Subcutaneous abdominal adipose tissue (tissue), 5 donors: ENCODE measurements at regions not wholly inside any gene's neighbourhood (a gene's known extent, or its start where the extent isn't known, plus 50 kb on each side); places are given as distances from the start of the nearest gene placed in this dataset.
"Not testable (repeated sequence)": the region's sequence is repeated elsewhere in the genome, so short reads cannot be mapped to it uniquely, and the experiment has no call there.

Experiments used
- H3K27ac ChIP-seq: one replicate; pipeline ENCODE4 v1.7.0; 2013; ENCODE audit warnings: low read depth, mild to moderate bottlenecking, inconsistent platforms, low read length, moderate library complexity
- H3K27me3 ChIP-seq, 5 donors: one replicate each; pipeline ENCODE4 v1.7.0; 2013; ENCODE audit warnings: low read length in 5 of 5, inconsistent platforms in 1 of 5; ENCODE audit not compliant: control insufficient read depth in 5 of 5, insufficient read depth in 4 of 5
- H3K36me3 ChIP-seq, 5 donors: one replicate each; pipeline ENCODE4 v1.7.0; 2013; ENCODE audit warnings: low read length in 5 of 5; ENCODE audit not compliant: control insufficient read depth in 5 of 5, insufficient read depth in 5 of 5
- H3K4me1 ChIP-seq, 5 donors: one replicate each; pipeline ENCODE4 v1.7.0; 2013; ENCODE audit warnings: low read length in 5 of 5, mild to moderate bottlenecking in 3 of 5, moderate library complexity in 1 of 5; ENCODE audit not compliant: control insufficient read depth in 5 of 5, insufficient read depth in 5 of 5
- H3K4me3 ChIP-seq, 5 donors: one replicate each; pipeline ENCODE4 v1.7.0; 2013; ENCODE audit warnings: low read length in 5 of 5, low read depth in 1 of 5
- H3K9ac ChIP-seq, 5 donors: one replicate each; pipeline ENCODE4 v1.7.0; 2013; ENCODE audit warnings: low read length in 5 of 5, mild to moderate bottlenecking in 4 of 5, moderate library complexity in 3 of 5
- H3K9me3 ChIP-seq, 5 donors: one replicate each; pipeline ENCODE4 v1.7.0; 2013; ENCODE audit warnings: low read length in 5 of 5; ENCODE audit not compliant: control insufficient read depth in 5 of 5
- donor health status: healthy.
- donor health status: healthy.
- donor health status: healthy.
- donor health status: healthy.
- donor health status: healthy.

DNA sequence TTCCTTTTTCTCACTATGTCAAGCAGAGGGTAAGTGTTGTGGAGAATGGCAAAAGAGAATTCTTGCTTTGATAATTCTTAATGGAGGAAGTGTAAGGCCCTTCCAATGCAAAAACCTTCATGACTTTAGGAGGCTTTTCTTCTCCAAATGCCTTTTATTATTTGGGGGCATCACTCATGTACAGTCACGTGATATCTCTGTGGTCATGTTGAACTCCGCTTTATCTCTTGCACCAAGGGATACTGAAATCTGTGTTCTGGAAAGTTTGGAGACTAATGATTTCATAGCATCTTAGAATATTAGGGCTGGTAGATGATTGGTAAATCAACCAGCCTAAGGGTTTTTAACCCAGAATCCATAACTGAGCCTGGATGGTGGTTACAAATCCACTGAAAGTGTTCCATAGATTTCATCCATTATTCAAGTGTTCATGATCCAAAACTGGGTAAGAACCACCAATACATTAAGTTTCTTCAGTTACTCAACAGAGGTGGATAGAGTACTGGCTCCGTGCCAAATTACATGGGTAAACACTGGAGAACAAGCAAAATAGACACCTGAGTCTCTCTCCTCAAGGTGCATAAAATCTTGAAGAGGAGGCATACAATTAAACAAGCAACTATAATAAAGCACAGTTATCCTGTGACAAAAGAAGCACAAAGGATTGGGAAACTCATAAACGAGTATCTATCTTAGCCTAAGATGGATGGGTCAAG lies 169.6 kb upstream of the EPHA4 start:
- H3K9ac ChIP-seq = no peak overlapping the region
- H3K4me1 ChIP-seq = peaks cover 0 to 7% (median 0%) of the 10 kb centered on the region in 5 donors
- H3K4me3 ChIP-seq = no peak overlapping the region
- no peaks in the 10 kb centered on the region for H3K27me3 ChIP-seq
- no peaks in the 10 kb centered on the region for H3K36me3 ChIP-seq
- peaks cover 0 to 5% (median 0%) of the 10 kb centered on the region in 5 donors for H3K9me3 ChIP-seq
- H3K27ac ChIP-seq = no peak overlapping the region

DNA sequence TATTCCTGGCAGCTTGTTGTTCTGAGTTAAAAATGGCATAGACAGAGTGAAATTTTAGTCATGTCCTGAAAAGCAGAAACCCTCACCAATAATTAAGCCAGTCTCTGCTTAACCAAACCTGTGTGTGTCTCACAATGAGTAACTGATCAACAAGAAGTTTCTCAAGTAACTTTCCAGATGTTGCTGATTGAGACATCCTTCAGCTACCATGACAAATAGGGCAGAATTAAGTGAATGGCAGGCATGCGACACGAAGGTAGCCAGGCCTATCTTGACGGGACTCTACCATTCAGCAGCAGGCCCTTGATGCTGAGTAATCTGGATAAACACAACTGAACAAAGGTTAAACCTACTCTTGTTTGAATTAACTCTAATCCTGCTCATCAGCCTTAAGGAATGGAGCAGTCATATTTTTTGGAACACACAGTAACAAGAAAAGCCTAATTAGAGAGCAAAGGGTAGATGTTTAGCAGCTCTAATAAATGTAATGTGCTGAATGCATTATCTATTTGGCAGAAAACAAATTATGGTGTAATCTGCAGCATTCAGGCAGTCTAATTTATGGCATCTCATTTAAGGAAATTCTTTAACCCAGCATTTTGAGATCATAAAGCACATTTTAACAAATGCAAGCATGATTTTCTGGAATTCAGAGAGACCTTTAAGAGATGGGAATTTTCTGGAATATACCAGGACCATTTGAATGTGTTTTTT lies 159.5 kb upstream of the EPHA4 start:
- Histone ChIP-seq H3K27ac (no peak overlapping the region), H3K4me1 (no peaks in the 10 kb centered on the region), H3K36me3 (no peaks in the 10 kb centered on the region), H3K27me3 (no peaks in the 10 kb centered on the region), H3K4me3 (no peak overlapping the region), H3K9ac (no peak overlapping the region), H3K9me3 (no peaks in the 10 kb centered on the region)

DNA sequence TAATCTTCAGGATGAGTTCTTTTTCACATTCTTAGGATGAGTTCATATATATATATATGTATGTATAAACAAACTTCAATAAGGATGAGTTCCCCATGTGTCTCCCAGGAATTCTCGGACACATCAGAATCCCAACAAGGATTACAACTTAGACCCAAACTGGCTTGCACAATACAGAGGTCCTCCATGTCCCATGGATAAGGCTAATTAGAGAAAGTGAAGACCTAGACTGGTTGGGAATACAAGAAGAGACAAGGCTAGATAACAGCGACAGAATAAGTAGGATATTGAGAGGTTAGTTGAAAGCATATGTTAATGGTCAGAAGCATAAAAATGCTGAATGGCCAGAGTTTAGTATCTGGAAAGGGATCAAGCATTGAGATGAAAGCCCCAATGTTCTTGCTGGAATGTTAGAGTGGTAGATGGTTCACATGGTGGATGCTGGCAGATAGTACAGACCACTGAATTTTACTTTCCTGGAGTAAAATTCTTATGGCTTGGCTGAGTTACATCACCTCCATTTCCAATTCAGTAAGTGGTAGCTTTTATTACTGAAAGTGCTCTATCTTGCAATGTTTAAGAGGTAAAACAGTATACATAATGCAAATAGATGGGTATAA lies 154.9 kb upstream of the EPHA4 start:
- Histone ChIP-seq H3K4me1 (no peaks in the 10 kb centered on the region), H3K9ac (no peak overlapping the region), H3K4me3 (no peak overlapping the region), H3K27me3 (no peaks in the 10 kb centered on the region), H3K27ac (no peak overlapping the region), H3K9me3 (no peaks in the 10 kb centered on the region), H3K36me3 (no peaks in the 10 kb centered on the region)

DNA sequence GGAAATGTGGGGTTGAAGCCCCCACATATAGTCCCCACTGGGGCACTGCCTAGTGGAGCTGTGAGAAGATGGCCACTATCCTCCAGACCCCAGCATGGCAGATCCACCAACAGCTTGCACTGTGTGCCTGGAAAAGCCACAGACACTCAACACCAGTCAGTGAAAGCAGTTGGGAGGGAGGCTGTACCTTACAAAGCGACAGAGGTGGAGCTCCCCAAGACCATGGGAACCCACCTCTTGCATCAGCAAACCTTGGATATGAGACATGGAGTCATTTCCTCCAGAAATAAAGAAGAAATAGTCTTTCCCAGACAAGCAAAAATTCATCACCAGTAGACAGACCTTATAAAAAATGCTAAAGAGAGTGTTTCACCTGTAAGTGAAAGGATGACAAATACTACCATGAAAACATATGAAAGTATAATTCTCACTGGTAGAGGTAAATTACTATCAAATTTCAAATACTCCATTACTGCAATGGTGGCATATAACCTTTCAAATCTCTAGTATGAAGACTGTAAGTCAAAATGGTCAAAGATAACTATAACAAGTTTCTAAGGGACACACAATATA lies 152.6 kb upstream of the EPHA4 start:
- H3K9ac ChIP-seq = no peak overlapping the region
- no peaks in the 10 kb centered on the region for H3K27me3 ChIP-seq
- no peaks in the 10 kb centered on the region for H3K4me1 ChIP-seq
- no peak overlapping the region for H3K27ac ChIP-seq
- H3K36me3 ChIP-seq = no peaks in the 10 kb centered on the region
- no peak overlapping the region for H3K4me3 ChIP-seq
- H3K9me3 ChIP-seq = no peaks in the 10 kb centered on the region

DNA sequence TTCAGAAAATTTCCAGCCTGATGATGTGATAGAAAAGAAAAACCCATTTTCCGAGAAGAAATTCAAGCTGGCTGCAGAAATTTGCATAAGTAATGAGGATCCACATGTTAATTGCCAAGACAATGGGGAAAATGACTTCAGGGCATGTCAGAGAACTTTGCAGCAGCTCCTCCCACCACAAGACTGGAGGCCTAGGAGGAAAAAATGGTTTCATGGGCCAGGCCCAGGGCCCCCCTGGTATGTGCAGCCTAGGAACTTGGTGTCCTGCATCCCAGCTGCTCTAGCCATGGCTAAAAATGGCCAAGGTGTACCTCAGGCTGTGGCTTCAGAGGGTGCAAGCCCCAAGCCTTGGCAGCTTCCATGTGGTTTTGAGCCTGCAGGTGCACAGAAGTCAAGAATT lies 152.0 kb upstream of the EPHA4 start:
- H3K9me3 ChIP-seq, H3K4me1 ChIP-seq, H3K27me3 ChIP-seq, H3K27ac ChIP-seq, H3K36me3 ChIP-seq, H3K4me3 ChIP-seq, H3K9ac ChIP-seq: not testable (repeated sequence)

DNA sequence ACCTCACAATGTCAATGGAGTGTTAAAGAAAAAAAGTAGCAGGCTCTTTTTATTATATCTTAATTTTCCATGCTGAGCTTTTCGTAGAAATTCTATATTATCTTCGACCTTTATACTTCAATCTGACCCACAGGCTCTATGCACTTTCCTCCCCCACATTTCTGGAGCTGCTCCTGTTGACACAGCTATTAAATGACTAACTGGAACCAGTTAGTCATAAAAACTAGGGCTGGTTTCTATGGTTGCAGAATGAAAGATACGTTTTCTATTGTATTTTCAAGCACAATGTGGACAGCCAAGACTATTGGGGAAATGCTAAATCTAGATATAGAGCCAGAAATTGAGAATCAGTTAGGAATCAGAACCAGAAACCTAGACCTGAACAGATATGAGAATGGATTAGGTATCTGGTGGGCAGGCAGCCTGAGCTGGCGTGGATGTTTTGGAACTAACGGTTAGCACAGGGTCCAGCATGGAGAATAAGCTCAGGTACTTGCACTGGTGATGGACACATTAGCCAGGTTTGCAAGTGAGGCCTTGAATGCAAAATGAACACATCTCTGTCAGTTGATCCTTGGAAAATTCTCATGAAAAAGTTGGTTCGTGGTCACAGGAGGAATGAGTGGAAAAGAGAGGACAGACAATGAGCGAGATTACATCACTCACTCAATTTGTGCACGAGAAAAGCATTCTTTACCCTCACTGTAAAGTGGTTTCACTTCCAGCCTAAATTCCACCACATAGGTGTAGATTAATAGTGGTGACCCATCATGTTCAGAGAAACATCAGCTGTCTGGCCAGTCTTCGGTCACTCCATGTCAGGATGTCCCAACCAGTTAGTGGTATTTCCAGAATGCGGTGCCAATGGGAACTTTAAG lies 144.6 kb upstream of the EPHA4 start:
- no peaks in the 10 kb centered on the region for H3K36me3 ChIP-seq
- H3K9ac ChIP-seq = no peak overlapping the region
- no peaks in the 10 kb centered on the region for H3K27me3 ChIP-seq
- H3K4me3 ChIP-seq = no peak overlapping the region
- no peak overlapping the region for H3K27ac ChIP-seq
- no peaks in the 10 kb centered on the region for H3K4me1 ChIP-seq
- no peaks in the 10 kb centered on the region for H3K9me3 ChIP-seq

DNA sequence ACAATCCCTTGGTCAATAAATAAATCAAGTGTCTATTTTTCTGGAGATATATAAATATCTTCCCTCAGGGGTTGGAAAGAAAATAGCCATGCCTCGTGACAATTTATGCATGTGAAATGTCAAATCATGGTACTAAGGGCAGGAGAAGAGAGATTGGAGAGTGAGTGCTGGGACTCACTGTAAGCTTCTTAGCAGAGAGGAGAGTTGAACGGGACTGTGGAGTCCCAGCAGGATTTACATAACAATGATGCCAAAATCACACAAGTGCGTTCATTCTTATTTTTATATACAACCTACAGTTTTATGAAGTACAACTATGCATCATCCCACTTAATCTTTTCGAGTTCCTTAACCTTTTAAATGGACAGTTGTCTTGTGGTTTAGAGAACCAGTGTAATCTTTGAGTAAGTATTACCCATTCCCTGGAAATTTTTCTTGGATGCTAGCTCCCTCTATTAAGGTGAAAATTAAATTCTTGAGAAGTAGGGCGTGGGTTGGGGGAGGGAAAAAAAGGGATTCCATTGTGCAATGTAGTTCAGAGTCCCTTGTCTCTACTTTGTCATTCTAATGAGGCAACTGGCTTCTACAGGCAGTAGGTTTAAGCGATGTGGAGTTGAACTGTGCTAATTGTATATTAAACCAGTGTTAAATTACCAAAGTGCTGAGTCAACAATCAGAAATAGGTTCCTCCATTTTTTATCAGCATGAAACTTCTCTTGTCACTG lies 143.6 kb upstream of the EPHA4 start:
- Histone ChIP-seq H3K27me3 (no peaks in the 10 kb centered on the region), H3K27ac (no peak overlapping the region), H3K36me3 (no peaks in the 10 kb centered on the region), H3K4me3 (no peak overlapping the region), H3K4me1 (no peaks in the 10 kb centered on the region), H3K9me3 (no peaks in the 10 kb centered on the region), H3K9ac (no peak overlapping the region)

DNA sequence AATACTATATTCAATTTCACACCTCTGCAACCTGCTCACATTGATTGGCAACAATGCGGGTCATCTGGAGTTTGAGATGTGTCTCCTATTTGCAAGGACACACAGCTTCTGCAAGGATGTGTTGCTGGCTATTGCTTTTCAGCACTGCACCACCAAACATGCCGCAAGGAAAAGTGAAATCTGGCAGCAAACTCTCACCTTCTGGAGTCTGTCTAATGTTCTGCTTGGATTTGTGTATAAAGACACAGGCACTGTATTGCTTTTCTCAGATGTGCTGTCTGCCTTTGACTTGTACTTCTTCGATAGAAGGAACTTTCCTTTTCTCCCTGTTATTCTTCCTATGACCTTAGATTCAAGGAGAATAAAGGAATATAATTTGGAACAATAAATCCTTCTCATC lies 138.6 kb upstream of the EPHA4 start:
- no peak overlapping the region for H3K4me3 ChIP-seq

DNA sequence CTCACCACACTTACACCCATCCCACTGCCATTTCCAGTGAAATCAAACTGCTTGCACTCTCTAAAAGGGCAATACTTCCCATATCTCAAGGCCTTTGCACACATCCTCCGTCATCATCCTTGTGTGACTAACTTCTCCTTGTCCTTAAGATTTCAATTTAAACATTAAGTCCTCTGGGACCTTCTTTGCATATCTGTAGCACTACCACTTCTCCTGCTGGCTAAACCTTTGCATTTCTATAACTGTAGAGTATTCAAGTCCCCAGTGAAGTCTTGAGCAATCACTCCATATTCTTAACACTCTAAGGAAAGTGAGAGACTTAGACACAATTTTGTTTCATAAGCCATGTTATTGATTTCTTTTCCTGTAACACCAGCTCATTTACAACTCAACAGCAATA lies 136.8 kb upstream of the EPHA4 start:
- H3K9me3 ChIP-seq = no peaks in the 10 kb centered on the region
- no peak overlapping the region for H3K27ac ChIP-seq
- no peak overlapping the region for H3K4me3 ChIP-seq
- no peak overlapping the region for H3K9ac ChIP-seq
- no peaks in the 10 kb centered on the region for H3K4me1 ChIP-seq
- H3K36me3 ChIP-seq = no peaks in the 10 kb centered on the region
- H3K27me3 ChIP-seq = no peaks in the 10 kb centered on the region

More for the DNA sequence above, 138.6 kb upstream of the EPHA4 start:
- H3K36me3 ChIP-seq = no peaks in the 10 kb centered on the region
- no peaks in the 10 kb centered on the region for H3K27me3 ChIP-seq
- no peak overlapping the region for H3K27ac ChIP-seq
- no peak overlapping the region for H3K9ac ChIP-seq
- H3K4me1 ChIP-seq = no peaks in the 10 kb centered on the region
- H3K9me3 ChIP-seq = no peaks in the 10 kb centered on the region
